HUES6 (cell line): ENCODE measurements at regions not wholly inside any gene's neighbourhood (a gene's known extent, or its start where the extent isn't known, plus 50 kb on each side); places are given as distances from the start of the nearest gene placed in this dataset.

Experiments used
- H3K27ac ChIP-seq: 2 replicates; pipeline ENCODE4 v1.7.0; 2013; ENCODE audit warnings: low read depth, mild to moderate bottlenecking, low read length, inconsistent platforms
- H3K27me3 ChIP-seq: 2 replicates; pipeline ENCODE4 v1.6.1; 2013; ENCODE audit warnings: low read length; ENCODE audit not compliant: control insufficient read depth, insufficient read depth
- H3K36me3 ChIP-seq: 2 replicates; pipeline ENCODE4 v1.6.1; 2013; ENCODE audit warnings: low read length; ENCODE audit not compliant: control insufficient read depth, insufficient read depth
- H3K4me1 ChIP-seq: 2 replicates; pipeline ENCODE4 v1.6.1; 2013; ENCODE audit warnings: low read length; ENCODE audit not compliant: control insufficient read depth, insufficient read depth
- H3K4me3 ChIP-seq: 2 replicates; pipeline ENCODE4 v1.5.1; 2013; ENCODE audit warnings: low read depth, low read length
- H3K9ac ChIP-seq: one replicate; pipeline ENCODE4 v1.6.1; 2013; ENCODE audit warnings: mild to moderate bottlenecking, low read length
- H3K9me3 ChIP-seq: 2 replicates; pipeline ENCODE4 v1.6.1; 2013; ENCODE audit warnings: low read depth, low read length; ENCODE audit not compliant: control insufficient read depth, insufficient read depth

DNA sequence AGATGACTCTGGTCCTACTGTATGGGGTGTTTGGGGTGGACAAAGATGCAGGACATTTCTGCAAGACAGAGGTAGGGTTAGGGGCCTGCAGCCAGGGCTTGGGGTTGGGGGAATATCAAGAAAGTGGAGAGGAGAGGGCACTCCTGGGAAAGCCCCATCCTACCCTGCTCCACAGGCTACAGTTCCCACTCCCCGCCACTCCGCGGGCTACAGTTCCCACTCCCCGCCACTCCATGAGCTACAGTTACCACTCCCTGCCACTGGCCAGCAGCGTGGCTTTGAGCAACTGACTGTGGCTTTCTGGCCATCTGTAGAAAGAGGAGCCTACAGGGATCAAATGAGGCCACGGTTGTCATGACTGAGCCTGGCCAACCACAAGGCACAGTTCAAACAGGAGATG lies 93.8 kb upstream of the GRIK3 start:
- no peak overlapping the region for H3K4me3 ChIP-seq
- no peaks in the 10 kb centered on the region for H3K9me3 ChIP-seq
- no peak overlapping the region for H3K9ac ChIP-seq
- peaks cover 6% of the 10 kb centered on the region; the same call in 1 of the 2 replicates for H3K27me3 ChIP-seq
- no peaks in the 10 kb centered on the region for H3K4me1 ChIP-seq
- H3K36me3 ChIP-seq = no peaks in the 10 kb centered on the region
- H3K27ac ChIP-seq = no peak overlapping the region

DNA sequence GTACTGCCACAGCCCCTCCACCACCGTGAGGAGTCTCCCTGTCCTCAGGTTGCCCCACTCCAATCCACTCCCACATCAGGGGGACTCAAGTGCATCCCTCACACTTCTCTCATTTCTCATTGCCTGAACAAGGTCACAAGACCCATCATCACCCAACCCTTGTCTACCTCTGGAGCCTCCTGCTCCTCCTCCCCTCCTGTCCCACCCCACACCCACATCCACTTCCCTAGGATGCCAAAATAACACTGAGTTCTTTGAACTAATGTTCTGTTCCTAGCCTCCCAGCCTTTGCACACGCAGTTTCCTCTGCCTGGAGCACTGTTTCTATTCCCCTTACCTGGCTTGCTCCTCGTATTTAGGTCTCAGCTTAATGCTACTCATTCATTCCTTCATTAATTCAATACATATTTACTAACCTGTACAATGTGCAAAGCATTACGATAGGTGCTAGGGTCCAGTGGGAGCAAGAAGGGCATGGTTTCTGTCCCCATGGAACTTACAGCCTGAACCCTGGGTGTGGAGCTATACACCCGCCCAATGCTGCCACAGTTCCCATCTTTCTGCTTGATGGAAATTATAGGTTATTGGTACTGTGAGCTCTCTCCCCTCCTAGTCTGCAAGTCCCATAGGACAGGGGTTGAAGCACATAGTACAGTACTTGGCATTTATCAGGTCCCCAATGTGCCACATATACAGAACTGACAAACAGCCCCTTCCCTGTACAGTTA lies 96.1 kb upstream of the GRIK3 start:
- H3K9ac ChIP-seq = no peak overlapping the region
- no peak overlapping the region for H3K27ac ChIP-seq
- H3K9me3 ChIP-seq = no peaks in the 10 kb centered on the region
- no peaks in the 10 kb centered on the region for H3K4me1 ChIP-seq
- H3K27me3 ChIP-seq = peaks cover 6% of the 10 kb centered on the region; the same call in 1 of the 2 replicates
- H3K36me3 ChIP-seq = no peaks in the 10 kb centered on the region
- H3K4me3 ChIP-seq = no peak overlapping the region

DNA sequence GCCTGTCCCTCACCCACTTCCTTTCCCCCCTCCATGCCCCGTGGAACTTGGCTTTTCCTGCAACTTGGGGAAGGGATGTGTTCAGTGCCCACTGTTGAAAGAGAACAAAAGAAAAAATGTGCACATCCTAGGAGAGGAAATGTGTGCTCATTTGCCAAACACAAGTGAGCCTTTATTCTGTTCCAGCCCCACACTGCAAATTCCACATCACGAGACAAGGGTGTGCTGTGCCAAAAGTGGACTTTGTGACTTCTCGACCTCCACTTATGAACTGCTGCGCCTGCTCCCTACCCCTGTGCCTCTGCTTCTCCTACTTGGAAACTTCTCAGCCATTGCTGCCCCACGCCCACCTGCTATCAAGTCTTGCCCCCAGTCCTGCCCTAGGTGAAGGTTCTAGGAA lies 97.0 kb upstream of the GRIK3 start:
- Histone ChIP-seq H3K4me3 (no peak overlapping the region), H3K27ac (no peak overlapping the region), H3K9me3 (no peaks in the 10 kb centered on the region), H3K9ac (no peak overlapping the region), H3K27me3 (peaks cover 6% of the 10 kb centered on the region; the same call in 1 of the 2 replicates), H3K4me1 (no peaks in the 10 kb centered on the region), H3K36me3 (no peaks in the 10 kb centered on the region)

DNA sequence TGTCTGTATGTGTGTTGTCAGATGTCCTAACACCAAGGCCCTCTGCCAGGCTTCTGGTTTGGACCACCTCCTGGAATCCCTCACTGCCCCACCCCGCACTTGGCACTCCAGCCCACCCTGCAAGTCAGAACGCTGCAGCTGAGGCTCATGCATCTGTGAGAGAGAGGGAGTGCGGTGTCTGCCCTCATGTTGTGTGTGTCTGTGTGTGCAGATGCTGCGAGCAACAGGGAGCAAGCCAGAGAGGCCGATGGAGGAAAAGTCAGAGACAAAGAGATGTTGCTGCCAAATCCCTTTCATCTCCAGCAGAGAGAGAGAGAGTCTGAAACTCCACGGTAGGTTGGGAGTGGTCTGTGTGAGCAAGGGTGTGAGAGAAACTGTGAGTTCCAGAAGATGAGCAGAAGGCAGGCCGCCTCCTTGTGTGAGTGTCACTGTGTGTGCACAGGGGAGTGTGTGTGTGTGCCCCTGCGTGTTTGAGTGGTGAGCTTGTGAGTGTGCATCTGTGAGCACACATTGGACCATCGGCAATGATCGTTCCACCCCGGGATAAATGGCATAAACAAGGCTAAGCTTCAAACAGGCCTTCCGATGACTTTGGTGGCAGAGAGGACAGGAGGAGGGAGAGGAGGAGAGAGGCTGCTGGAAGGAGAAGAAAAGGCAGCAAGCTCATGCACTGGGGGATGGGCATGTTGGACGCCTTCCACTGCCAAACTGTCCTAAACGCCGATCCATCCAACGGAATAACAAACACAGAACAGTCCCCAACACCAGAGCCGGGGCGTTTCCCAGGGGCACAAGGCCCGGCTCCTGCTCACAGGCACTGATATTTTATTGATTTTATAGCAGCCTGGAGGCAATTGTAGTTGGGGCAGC lies 99.2 kb upstream of the GRIK3 start:
- Histone ChIP-seq H3K27ac (no peak overlapping the region), H3K4me3 (no peak overlapping the region), H3K27me3 (peaks cover 6% of the 10 kb centered on the region; the same call in 1 of the 2 replicates), H3K9ac (no peak overlapping the region), H3K9me3 (no peaks in the 10 kb centered on the region), H3K4me1 (no peaks in the 10 kb centered on the region; the same call in 1 of the 2 replicates), H3K36me3 (no peaks in the 10 kb centered on the region)

DNA sequence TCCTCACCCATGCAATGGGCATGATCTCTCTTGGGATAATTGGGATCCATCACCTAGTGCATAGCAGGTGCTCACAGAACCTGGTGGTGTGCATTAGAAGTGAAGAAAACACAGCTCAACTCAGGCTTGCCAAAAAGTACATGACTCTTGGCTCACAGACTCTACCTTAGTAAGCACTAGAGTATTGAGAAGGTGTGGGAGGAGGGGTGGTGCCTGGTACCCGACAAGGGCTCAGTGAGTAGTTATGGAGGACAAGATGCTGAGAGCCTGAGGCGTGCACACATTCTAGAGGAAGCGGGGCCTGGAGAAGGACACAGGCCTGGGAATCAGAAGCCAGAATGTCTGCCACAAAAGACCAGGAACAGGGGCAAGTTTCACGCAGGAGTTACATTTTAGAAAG lies 100.3 kb upstream of the GRIK3 start:
- no peaks in the 10 kb centered on the region for H3K9me3 ChIP-seq
- H3K4me1 ChIP-seq = no peaks in the 10 kb centered on the region; the same call in 1 of the 2 replicates
- H3K36me3 ChIP-seq = no peaks in the 10 kb centered on the region
- no peak overlapping the region for H3K27ac ChIP-seq
- H3K27me3 ChIP-seq = peaks cover 6% of the 10 kb centered on the region; the same call in 1 of the 2 replicates
- no peak overlapping the region for H3K9ac ChIP-seq
- no peak overlapping the region for H3K4me3 ChIP-seq

DNA sequence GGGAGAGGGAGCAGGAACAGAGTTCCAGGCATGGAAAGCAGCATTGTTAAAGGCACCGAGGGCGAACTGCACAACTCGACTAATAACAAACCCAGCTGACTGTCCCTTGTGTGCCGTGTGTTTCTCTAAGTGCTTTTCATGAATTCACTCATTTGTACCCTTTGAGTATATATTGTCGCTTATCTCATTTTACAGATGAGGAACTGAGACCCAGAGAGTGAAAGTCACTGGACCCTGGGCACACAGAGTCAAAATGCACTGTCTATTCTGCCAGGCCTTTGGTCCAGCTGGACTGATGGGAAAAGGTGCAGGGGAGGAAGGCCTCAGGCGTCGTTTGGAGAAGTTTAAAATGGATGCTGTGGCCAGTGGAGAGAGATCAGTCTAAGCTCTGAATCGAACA lies 100.7 kb upstream of the GRIK3 start:
- no peaks in the 10 kb centered on the region for H3K36me3 ChIP-seq
- H3K27me3 ChIP-seq = peaks cover 4% of the 10 kb centered on the region; the same call in 1 of the 2 replicates
- no peaks in the 10 kb centered on the region; the same call in 1 of the 2 replicates for H3K4me1 ChIP-seq
- H3K9me3 ChIP-seq = no peaks in the 10 kb centered on the region
- H3K9ac ChIP-seq = no peak overlapping the region
- H3K27ac ChIP-seq = no peak overlapping the region
- H3K4me3 ChIP-seq = no peak overlapping the region

DNA sequence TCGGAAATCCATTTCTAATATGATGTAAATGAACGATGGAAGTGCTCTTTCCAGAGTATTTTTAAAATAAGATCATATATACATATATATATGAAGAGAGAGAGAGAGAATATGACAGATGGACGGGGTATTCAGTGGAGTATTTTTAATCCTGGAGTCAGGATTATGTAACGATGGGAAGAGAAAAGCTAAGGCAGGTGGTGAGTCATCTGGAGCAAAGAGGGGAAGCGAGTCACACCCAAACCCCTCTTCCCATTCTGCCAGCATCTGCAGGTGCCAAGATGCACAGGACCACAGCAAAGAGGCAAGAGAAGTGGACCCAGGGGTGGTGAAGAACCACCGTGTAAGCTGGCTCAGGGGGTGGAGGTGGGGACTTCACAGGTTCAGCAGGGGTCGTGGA lies 102.7 kb upstream of the GRIK3 start:
- Histone ChIP-seq H3K27ac (no peak overlapping the region), H3K9ac (no peak overlapping the region), H3K9me3 (no peaks in the 10 kb centered on the region), H3K4me1 (no peaks in the 10 kb centered on the region; the same call in 1 of the 2 replicates), H3K27me3 (no peaks in the 10 kb centered on the region), H3K4me3 (no peak overlapping the region), H3K36me3 (no peaks in the 10 kb centered on the region)

DNA sequence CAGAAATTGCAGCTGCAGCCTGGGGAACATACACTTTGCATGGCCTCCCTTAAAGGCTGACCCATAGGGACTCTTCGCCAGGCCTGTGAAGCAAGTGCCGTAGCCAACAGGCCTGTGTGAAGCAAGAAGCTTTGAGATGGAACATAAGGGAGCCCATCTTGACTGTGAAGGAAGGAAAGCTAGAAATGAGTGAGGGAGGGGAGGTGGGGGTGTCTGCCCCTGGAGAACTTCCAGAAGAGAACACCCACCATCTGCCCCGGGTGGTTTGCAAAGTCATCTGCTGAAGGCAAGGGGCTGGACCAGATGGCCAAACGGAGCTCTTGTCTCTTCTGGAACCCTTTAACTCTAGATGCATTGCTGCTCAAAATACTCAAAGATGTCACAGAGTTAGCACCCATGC lies 103.3 kb upstream of the GRIK3 start:
- H3K9me3 ChIP-seq = no peaks in the 10 kb centered on the region
- H3K36me3 ChIP-seq = no peaks in the 10 kb centered on the region
- H3K27ac ChIP-seq = no peak overlapping the region
- H3K27me3 ChIP-seq = peaks cover 5% of the 10 kb centered on the region; the same call in 1 of the 2 replicates
- no peak overlapping the region for H3K9ac ChIP-seq
- H3K4me3 ChIP-seq = no peak overlapping the region
- H3K4me1 ChIP-seq = no peaks in the 10 kb centered on the region; the same call in 1 of the 2 replicates

DNA sequence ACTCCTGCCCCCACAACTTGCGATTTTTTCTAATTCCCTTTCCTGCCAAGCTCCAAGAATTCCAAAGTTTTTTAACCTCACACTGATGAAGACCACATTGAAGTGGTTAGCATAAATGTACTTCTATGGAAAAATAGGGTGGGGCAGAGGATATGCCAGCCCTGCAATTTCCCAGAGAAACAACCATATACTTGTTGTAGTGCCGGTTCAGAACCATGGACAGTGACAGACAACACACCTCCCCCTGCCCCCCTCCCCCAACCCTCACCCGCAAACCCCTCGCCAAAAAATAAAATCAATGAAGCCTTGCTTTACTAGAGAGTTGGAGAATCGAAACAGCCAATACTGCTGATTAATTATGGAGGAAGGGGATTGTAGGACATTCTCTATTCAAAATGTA lies 109.5 kb upstream of the GRIK3 start:
- no peaks in the 10 kb centered on the region for H3K9me3 ChIP-seq
- no peak overlapping the region for H3K9ac ChIP-seq
- no peak overlapping the region for H3K27ac ChIP-seq
- peaks cover 6% of the 10 kb centered on the region; the same call in 1 of the 2 replicates for H3K27me3 ChIP-seq
- no peaks in the 10 kb centered on the region for H3K36me3 ChIP-seq
- no peak overlapping the region for H3K4me3 ChIP-seq
- no peaks in the 10 kb centered on the region for H3K4me1 ChIP-seq

DNA sequence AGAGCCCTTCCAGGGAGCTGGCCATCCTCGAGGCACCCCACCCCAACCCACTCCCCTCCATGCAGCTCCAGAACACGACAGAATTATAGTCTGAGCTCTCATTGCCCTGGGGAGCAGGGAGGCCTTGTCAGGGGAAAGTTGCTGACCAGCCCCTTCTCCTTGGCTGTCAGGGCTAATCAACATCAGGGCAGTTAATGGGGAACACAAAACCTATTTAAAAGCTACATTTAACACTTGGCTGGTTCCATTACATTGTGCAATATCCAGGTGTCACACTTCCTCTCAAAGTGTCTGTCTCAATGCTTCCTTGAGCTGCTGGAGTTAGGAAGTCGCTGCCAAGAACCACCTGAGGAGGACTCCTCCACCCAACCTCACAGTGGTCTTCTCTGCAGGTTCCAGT lies 111.8 kb upstream of the GRIK3 start:
- H3K27me3 ChIP-seq = peaks cover 6% of the 10 kb centered on the region; the same call in 1 of the 2 replicates
- H3K9ac ChIP-seq = no peak overlapping the region
- no peak overlapping the region for H3K4me3 ChIP-seq
- no peak overlapping the region for H3K27ac ChIP-seq
- no peaks in the 10 kb centered on the region for H3K9me3 ChIP-seq
- peaks cover 6% of the 10 kb centered on the region; the same call in 1 of the 2 replicates for H3K4me1 ChIP-seq
- no peaks in the 10 kb centered on the region for H3K36me3 ChIP-seq

DNA sequence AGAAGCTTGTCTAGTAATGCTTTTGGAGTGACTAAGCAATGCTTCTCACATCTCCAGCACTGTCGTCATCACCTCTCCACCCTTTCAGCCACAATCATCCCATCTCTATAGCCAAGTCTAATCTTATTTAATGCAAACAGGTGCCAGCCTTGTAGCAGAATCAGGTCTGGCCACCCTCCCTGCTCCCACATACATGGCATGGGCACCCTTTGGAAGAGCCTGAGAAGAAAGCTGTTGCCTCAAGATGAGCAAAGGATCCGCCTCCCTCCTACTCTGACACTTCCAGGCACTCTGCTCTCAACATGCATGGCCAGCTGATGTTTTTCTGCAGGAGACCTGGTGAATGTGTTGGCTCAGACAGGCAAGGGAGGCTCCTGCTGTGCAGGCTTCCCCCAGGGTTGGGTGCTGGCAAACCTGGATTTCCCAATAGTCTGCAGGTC lies 113.1 kb upstream of the GRIK3 start:
- Histone ChIP-seq H3K36me3 (no peaks in the 10 kb centered on the region), H3K4me3 (no peak overlapping the region), H3K27me3 (peaks cover 3% of the 10 kb centered on the region; the same call in 1 of the 2 replicates), H3K27ac (no peak overlapping the region), H3K9me3 (no peaks in the 10 kb centered on the region), H3K4me1 (peaks cover 6% of the 10 kb centered on the region; the same call in 1 of the 2 replicates), H3K9ac (no peak overlapping the region)
